ENCODE measurements at regions not wholly inside any gene's neighbourhood (a gene's known extent, or its start where the extent isn't known, plus 50 kb on each side); places are given as distances from the start of the nearest gene placed in this dataset.

DNA sequence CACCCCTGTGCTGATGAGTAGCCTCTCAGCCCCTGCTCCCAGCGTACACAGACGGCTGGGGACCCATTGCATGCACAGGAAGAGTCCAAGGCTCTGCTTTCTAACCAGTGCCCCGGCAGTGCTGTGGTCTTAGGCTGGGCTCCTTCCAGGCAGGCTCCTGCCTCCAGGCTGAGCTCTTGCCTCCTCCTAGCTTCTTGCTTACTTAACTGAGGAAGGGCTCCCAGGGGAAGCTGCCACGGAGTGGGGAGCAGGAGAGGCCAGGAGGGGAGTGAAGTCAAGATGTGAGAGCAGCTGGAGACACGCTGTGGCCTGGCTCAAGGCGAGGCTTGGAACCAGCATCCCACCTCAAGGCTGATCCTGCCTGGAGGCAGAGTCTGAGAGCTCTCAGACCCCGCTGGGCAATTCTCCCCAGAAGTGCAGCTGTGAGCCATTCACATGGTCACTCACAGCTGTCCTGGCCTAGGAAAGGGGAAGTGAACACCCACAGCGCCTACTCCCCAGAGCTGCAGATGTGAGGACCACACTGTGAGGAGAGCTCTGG is 141.0 kb downstream of the TBXT start (continued):
- TF ChIP-seq CTCF (conservative IDR thresholded peaks at IDR 0.05; ENCODE audit: low read depth in 2 of 2) (no peak), POLR2AphosphoS5 (IDR thresholded peaks at IDR 0.05; ENCODE audit: low read depth) (no peak), EZH2 (IDR thresholded peaks at IDR 0.05; ENCODE audit: low read depth, unreplicated experiment) (no peak)

DNA sequence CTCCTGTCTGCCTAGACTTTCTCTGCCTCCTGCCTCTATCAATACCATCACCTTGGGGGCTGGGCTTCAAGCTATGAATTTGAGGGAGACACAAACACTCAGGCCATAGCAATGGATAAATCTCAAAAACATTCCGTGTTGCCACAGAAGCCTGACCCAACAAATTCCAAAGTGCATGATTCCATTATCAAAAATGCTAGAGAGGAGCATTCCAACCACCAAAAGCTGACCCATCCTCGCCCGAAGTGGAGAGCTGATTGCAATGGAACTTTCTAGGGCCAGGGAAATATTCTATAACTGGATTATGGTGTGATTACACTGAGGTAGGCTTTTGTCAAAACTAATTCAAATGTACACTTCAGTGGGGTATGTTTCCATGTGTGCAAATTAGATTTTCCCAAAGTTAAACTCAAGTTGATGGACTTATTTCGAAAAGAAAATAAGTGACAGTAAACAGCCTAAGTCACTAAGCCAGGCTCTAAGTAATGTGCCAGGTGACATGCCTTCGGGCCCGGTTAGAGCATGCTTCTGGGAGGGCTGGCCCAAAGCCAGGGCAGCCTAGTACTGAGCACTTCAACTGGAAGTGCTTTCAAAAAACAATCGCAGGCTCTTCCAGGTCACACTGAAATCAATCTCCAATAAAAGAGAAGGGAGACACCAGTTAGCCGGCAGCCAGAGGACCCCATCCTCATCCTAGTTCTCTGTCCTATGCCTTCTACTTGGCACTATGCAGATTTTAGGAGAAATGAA is 142.3 kb downstream of the TBXT start:
- peaks cover 11% of the 10 kb centered on the region for H3K9me3 Mint-ChIP-seq
- no peak overlapping the region for H3K4me2 ChIP-seq
- ATAC-seq (no peak), DNase-seq (ENCODE audit: low spot score) (no peak)
- 0 out of 2 replicates have a peak, but pooled peaks cover 3% of the 10 kb centered on the region for H3K9me2 ChIP-seq (ENCODE audit: insufficient read depth)
- H2AFZ ChIP-seq, result no peak overlapping the region
- H3F3A ChIP-seq (replicated peaks; ENCODE audit: low read depth), result peaks cover 3% of the 10 kb centered on the region; the same call in 1 of the 2 replicates
- H4K20me1 ChIP-seq (replicated peaks; ENCODE audit: insufficient read depth), result no peaks in the 10 kb centered on the region
- H3K27ac ChIP-seq (ENCODE audit: low read depth), result no peak overlapping the region
- H3K4me1 ChIP-seq (ENCODE audit: insufficient read depth), result peaks cover 10% of the 10 kb centered on the region
- no peak overlapping the region for H3K4me3 ChIP-seq
- H3K27me3 Mint-ChIP-seq (ENCODE audit: insufficient read depth, low read depth, poor library complexity), result peaks cover 3% of the 10 kb centered on the region
- H3K36me3 Mint-ChIP-seq (ENCODE audit: low read depth), result 0 out of 3 replicates have a peak, but pooled peaks cover 2% of the 10 kb centered on the region
- H3K4me3 Mint-ChIP-seq, result no peak overlapping the region
- H3K27me3 ChIP-seq (ENCODE audit: insufficient read depth), result no peaks in the 10 kb centered on the region
- H3K36me3 ChIP-seq (ENCODE audit: insufficient read depth), result no peaks in the 10 kb centered on the region
- H3K79me2 ChIP-seq (replicated peaks; ENCODE audit: insufficient read depth), result no peaks in the 10 kb centered on the region
- H3K27ac Mint-ChIP-seq, result no peak overlapping the region
- H3K4me1 Mint-ChIP-seq, result peaks cover 7% of the 10 kb centered on the region; the same call in 2 of the 3 replicates
- TF ChIP-seq EZH2 (IDR thresholded peaks at IDR 0.05; ENCODE audit: low read depth, unreplicated experiment) (no peak), ZNF331 (CRISPR knock-in tag; IDR thresholded peaks at IDR 0.05; ENCODE audit: low read depth) (no peak), REST (IDR thresholded peaks at IDR 0.05; ENCODE audit: unreplicated experiment) (no peak), EZH2phosphoT487 (IDR thresholded peaks at IDR 0.05; ENCODE audit: unreplicated experiment) (no peak), NANOG (IDR thresholded peaks at IDR 0.05; ENCODE audit: borderline replicate concordance) (no peak), CTCF (conservative IDR thresholded peaks at IDR 0.05; ENCODE audit: low read depth in 2 of 2) (no peak), ZNF462 (CRISPR knock-in tag; IDR thresholded peaks at IDR 0.05) (no peak), JUNB (IDR thresholded peaks at IDR 0.05; ENCODE audit: unreplicated experiment) (no peak)

Measured in GM23338 (cell line).